PC-3 (cell line): ENCODE measurements at regions not wholly inside any gene's neighbourhood (a gene's known extent, or its start where the extent isn't known, plus 50 kb on each side); places are given as distances from the start of the nearest gene placed in this dataset.

Experiments used
- EZH2 ChIP-seq: fragments of 300-600 bp; sonication (generic); IDR thresholded peaks from one replicate; pipeline ENCODE4 v1.6.1; 2017; ENCODE audit warnings: antibody characterized with exemption, mild to moderate bottlenecking, low read length; ENCODE audit not compliant: unreplicated experiment
- EZH2phosphoT487 ChIP-seq: fragments of 300-600 bp; sonication (generic); IDR thresholded peaks from 2 replicates; pipeline ENCODE4 v1.6.1; 2018; ENCODE audit warnings: mild to moderate bottlenecking, antibody characterized with exemption, low read length, borderline replicate concordance
- TF ChIP-seq, protein P1 (sequence below): fragments of 300-600 bp; sonication (generic); conservative IDR thresholded peaks from 2 replicates; pipeline ENCODE4 v1.5.1; 2017; ENCODE audit warnings: antibody characterized with exemption, low read depth, mild to moderate bottlenecking, low read length

DNA sequence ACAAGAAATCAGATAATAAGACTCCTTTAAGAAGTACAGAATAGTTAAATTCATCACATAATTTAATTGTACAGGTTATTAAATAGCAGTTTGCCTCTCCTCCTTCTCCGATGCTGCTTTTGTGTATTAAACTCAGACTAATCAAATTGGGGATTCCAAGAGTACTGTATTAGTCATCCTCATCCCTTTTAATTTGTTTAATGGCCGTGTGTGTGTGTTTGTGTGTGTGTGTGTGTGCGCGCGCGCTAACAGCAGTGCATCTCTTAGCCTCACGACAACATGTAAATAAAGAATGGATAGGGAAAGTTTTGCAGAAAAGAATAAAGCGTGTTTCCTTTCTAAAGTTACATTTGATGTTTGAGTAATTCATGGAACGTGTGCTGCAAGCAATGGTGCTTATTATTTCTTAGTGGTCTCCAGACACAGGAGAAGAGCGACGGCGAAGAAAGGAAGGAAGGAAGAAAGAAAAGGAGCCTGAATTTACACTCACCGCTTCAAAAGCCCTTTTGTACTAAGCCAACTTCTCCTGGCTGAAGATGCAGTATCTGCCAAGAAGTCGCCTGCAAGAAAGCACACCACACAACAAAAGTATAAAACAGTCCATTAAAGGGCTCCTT, 220.3 kb downstream of the ASCL1 start:
- TF ChIP-seq EZH2 (no peak), EZH2phosphoT487 (no peak)
- TF ChIP-seq, protein P1, sequence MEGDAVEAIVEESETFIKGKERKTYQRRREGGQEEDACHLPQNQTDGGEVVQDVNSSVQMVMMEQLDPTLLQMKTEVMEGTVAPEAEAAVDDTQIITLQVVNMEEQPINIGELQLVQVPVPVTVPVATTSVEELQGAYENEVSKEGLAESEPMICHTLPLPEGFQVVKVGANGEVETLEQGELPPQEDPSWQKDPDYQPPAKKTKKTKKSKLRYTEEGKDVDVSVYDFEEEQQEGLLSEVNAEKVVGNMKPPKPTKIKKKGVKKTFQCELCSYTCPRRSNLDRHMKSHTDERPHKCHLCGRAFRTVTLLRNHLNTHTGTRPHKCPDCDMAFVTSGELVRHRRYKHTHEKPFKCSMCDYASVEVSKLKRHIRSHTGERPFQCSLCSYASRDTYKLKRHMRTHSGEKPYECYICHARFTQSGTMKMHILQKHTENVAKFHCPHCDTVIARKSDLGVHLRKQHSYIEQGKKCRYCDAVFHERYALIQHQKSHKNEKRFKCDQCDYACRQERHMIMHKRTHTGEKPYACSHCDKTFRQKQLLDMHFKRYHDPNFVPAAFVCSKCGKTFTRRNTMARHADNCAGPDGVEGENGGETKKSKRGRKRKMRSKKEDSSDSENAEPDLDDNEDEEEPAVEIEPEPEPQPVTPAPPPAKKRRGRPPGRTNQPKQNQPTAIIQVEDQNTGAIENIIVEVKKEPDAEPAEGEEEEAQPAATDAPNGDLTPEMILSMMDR, result no peak
